ENCODE measurements at regions not wholly inside any gene's neighbourhood (a gene's known extent, or its start where the extent isn't known, plus 50 kb on each side); places are given as distances from the start of the nearest gene placed in this dataset.
"Not testable (repeated sequence)": the region's sequence is repeated elsewhere in the genome, so short reads cannot be mapped to it uniquely, and the experiment has no call there.

GRCh38 chr6:56741472-56741871 is 98.8 kb upstream of the DST start:
- no peak for DNase-seq

- no peak for DNase-seq
Observed at GRCh38 chr6:56739836-56740815, 97.4 kb upstream of the DST start.

GRCh38 chr6:56736804-56737203 is 94.1 kb upstream of the DST start:
- peak; percentile 45 for DNase-seq

GRCh38 chr6:56734335-56734734 is 91.6 kb upstream of the DST start:
- DNase-seq, result peak; percentile 72

GRCh38 chr6:56733211-56733697 is 90.6 kb upstream of the DST start:
- DNase-seq, result no peak

- DNase-seq, result no peak
Observed at GRCh38 chr6:56732517-56732916, 89.8 kb upstream of the DST start.

GRCh38 chr6:56730663-56731529 is 88.2 kb upstream of the DST start:
- no peak for DNase-seq

GRCh38 chr6:56729719-56730118 is 87.0 kb upstream of the DST start:
- DNase-seq, result peak; percentile 40

GRCh38 chr6:56729166-56729565 is 86.5 kb upstream of the DST start:
- DNase-seq, result not testable (repeated sequence)

GRCh38 chr6:56727097-56727850 is 84.6 kb upstream of the DST start:
- no peak for DNase-seq

- DNase-seq, result no peak
Observed at GRCh38 chr6:56725254-56725653, 82.6 kb upstream of the DST start.

GRCh38 chr6:56724455-56724854 is 81.8 kb upstream of the DST start:
- no peak for DNase-seq

- DNase-seq, result no peak
Observed at GRCh38 chr6:56720882-56721281, 78.2 kb upstream of the DST start.

- DNase-seq, result not testable (repeated sequence)
Observed at GRCh38 chr6:56720202-56720601, 77.5 kb upstream of the DST start.

- DNase-seq, result not testable (repeated sequence)
Observed at GRCh38 chr6:56719315-56720058, 76.8 kb upstream of the DST start.

- DNase-seq, result no peak
Observed at GRCh38 chr6:56718236-56718635, 75.5 kb upstream of the DST start.

- no peak for DNase-seq
Observed at GRCh38 chr6:56716229-56716628, 73.5 kb upstream of the DST start.

- no peak for DNase-seq
Observed at GRCh38 chr6:56715741-56716140, 73.1 kb upstream of the DST start.

- DNase-seq, result no peak
Observed at GRCh38 chr6:56714982-56715456, 72.3 kb upstream of the DST start.

- DNase-seq, result no peak
Observed at GRCh38 chr6:56714273-56714672, 71.6 kb upstream of the DST start.

GRCh38 chr6:56713254-56713672 is 70.6 kb upstream of the DST start:
- no peak for DNase-seq

- no peak for DNase-seq
Observed at GRCh38 chr6:56710967-56711366, 68.3 kb upstream of the DST start.
